GM10266 (cell line): ENCODE measurements at regions not wholly inside any gene's neighbourhood (a gene's known extent, or its start where the extent isn't known, plus 50 kb on each side); places are given as distances from the start of the nearest gene placed in this dataset.

Source experiments
- DNase-seq: peaks from one replicate; pipeline ENCODE4 v3.0.0; 2012; ENCODE audit errors: extremely low spot score
- CTCF ChIP-seq: IDR thresholded peaks from 2 replicates; pipeline ENCODE4 v1.5.1; 2012; ENCODE audit warnings: mild to moderate bottlenecking, low read depth; ENCODE audit not compliant: control insufficient read depth, insufficient read depth; ENCODE audit errors: missing control alignments

DNA sequence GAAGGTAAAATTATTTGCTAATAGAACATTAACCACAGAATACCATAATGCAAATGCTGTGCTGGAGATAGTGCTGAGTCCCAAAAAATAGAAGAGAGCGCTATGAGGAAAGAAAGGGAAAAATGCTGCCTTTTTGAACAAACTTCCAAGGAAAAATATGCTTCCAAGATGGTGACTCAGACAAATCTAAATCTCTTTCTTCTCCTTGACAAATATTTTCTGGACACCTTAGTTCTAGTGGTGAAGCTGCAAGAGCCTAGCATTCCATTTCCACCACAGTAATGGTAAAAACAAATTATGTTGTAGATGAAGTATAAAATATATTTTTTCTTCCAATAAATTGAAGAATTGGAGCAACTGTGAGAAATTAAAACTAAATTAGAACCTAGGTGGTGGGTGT is 155.6 kb upstream of the TBX18 start:
- TF ChIP-seq CTCF, result no peak
- no peak for DNase-seq

GRCh38 chr6:84916704-84917103 is 152.3 kb upstream of the TBX18 start:
- TF ChIP-seq CTCF, result no peak
- DNase-seq, result no peak

GRCh38 chr6:84912472-84913322 is 148.3 kb upstream of the TBX18 start:
- no peak for TF ChIP-seq CTCF
- no peak for DNase-seq

GRCh38 chr6:84910906-84911607 is 146.7 kb upstream of the TBX18 start:
- no peak for DNase-seq

GRCh38 chr6:84908304-84908904 is 144.0 kb upstream of the TBX18 start:
- no peak for DNase-seq
- no peak for TF ChIP-seq CTCF

More at GRCh38 chr6:84910906-84911607, 146.7 kb upstream of the TBX18 start:
- no peak for TF ChIP-seq CTCF

GRCh38 chr6:84906514-84906913 is 142.1 kb upstream of the TBX18 start:
- DNase-seq, result no peak
- no peak for TF ChIP-seq CTCF
